Mucosa of stomach (tissue), 1 donor: ENCODE measurements at regions not wholly inside any gene's neighbourhood (a gene's known extent, or its start where the extent isn't known, plus 50 kb on each side); places are given as distances from the start of the nearest gene placed in this dataset.

Source experiments
- H3K27me3 ChIP-seq: one replicate; pipeline ENCODE4 v1.7.0; 2013; ENCODE audit warnings: mild to moderate bottlenecking, low read length; ENCODE audit not compliant: control insufficient read depth, insufficient read depth
- H3K36me3 ChIP-seq: one replicate; pipeline ENCODE4 v1.7.0; 2013; ENCODE audit warnings: low read length; ENCODE audit not compliant: control insufficient read depth, insufficient read depth
- H3K4me1 ChIP-seq: one replicate; pipeline ENCODE4 v1.7.0; 2013; ENCODE audit warnings: mild to moderate bottlenecking, low read length; ENCODE audit not compliant: control insufficient read depth, insufficient read depth
- H3K4me3 ChIP-seq: one replicate; pipeline ENCODE4 v1.7.0; 2013; ENCODE audit warnings: low read length
- H3K9ac ChIP-seq: one replicate; pipeline ENCODE4 v1.7.0; 2013; ENCODE audit warnings: mild to moderate bottlenecking, low read length, moderate library complexity
- H3K9me3 ChIP-seq: one replicate; pipeline ENCODE4 v1.7.0; 2013; ENCODE audit warnings: mild to moderate bottlenecking, low read length, moderate library complexity; ENCODE audit not compliant: control insufficient read depth
- donor health status: Pancreatic carcinoma.

- Histone ChIP-seq H3K36me3 (no peaks in the 10 kb centered on the region), H3K4me1 (no peaks in the 10 kb centered on the region), H3K9ac (no peak overlapping the region), H3K4me3 (no peak overlapping the region), H3K9me3 (no peaks in the 10 kb centered on the region), H3K27me3 (no peaks in the 10 kb centered on the region)
Measured at GRCh38 chr2:162945785-162946184, 107.2 kb upstream of the KCNH7 start.

- Histone ChIP-seq H3K27me3 (no peaks in the 10 kb centered on the region), H3K9me3 (no peaks in the 10 kb centered on the region), H3K36me3 (no peaks in the 10 kb centered on the region), H3K4me3 (no peak overlapping the region), H3K9ac (no peak overlapping the region), H3K4me1 (no peaks in the 10 kb centered on the region)
Measured at GRCh38 chr2:162938387-162938786, 99.8 kb upstream of the KCNH7 start.

GRCh38 chr2:162934191-162934590 is 95.6 kb upstream of the KCNH7 start:
- no peaks in the 10 kb centered on the region for H3K27me3 ChIP-seq
- no peak overlapping the region for H3K4me3 ChIP-seq
- H3K9me3 ChIP-seq: no peaks in the 10 kb centered on the region
- H3K4me1 ChIP-seq: no peaks in the 10 kb centered on the region
- no peaks in the 10 kb centered on the region for H3K36me3 ChIP-seq
- H3K9ac ChIP-seq: no peak overlapping the region

GRCh38 chr2:162932416-162932815 is 93.8 kb upstream of the KCNH7 start:
- no peak overlapping the region for H3K4me3 ChIP-seq
- no peaks in the 10 kb centered on the region for H3K27me3 ChIP-seq
- H3K9ac ChIP-seq: no peak overlapping the region
- no peaks in the 10 kb centered on the region for H3K4me1 ChIP-seq
- H3K36me3 ChIP-seq: no peaks in the 10 kb centered on the region
- H3K9me3 ChIP-seq: no peaks in the 10 kb centered on the region

GRCh38 chr2:162929571-162929970 is 91.0 kb upstream of the KCNH7 start:
- H3K9me3 ChIP-seq: no peaks in the 10 kb centered on the region
- no peaks in the 10 kb centered on the region for H3K27me3 ChIP-seq
- no peaks in the 10 kb centered on the region for H3K36me3 ChIP-seq
- H3K4me3 ChIP-seq: no peak overlapping the region
- H3K4me1 ChIP-seq: no peaks in the 10 kb centered on the region
- H3K9ac ChIP-seq: no peak overlapping the region

GRCh38 chr2:162928356-162928755 is 89.8 kb upstream of the KCNH7 start:
- no peaks in the 10 kb centered on the region for H3K9me3 ChIP-seq
- H3K36me3 ChIP-seq: no peaks in the 10 kb centered on the region
- H3K9ac ChIP-seq: no peak overlapping the region
- no peaks in the 10 kb centered on the region for H3K4me1 ChIP-seq
- no peak overlapping the region for H3K4me3 ChIP-seq
- no peaks in the 10 kb centered on the region for H3K27me3 ChIP-seq

- Histone ChIP-seq H3K36me3 (no peaks in the 10 kb centered on the region), H3K27me3 (no peaks in the 10 kb centered on the region), H3K9ac (no peak overlapping the region), H3K9me3 (no peaks in the 10 kb centered on the region), H3K4me3 (no peak overlapping the region), H3K4me1 (no peaks in the 10 kb centered on the region)
Measured at GRCh38 chr2:162926907-162927306, 88.3 kb upstream of the KCNH7 start.

GRCh38 chr2:162926501-162926900 is 87.9 kb upstream of the KCNH7 start:
- no peaks in the 10 kb centered on the region for H3K4me1 ChIP-seq
- no peaks in the 10 kb centered on the region for H3K27me3 ChIP-seq
- H3K36me3 ChIP-seq: no peaks in the 10 kb centered on the region
- H3K4me3 ChIP-seq: no peak overlapping the region
- H3K9me3 ChIP-seq: no peaks in the 10 kb centered on the region
- no peak overlapping the region for H3K9ac ChIP-seq

- Histone ChIP-seq H3K9ac (no peak overlapping the region), H3K27me3 (no peaks in the 10 kb centered on the region), H3K4me1 (no peaks in the 10 kb centered on the region), H3K9me3 (no peaks in the 10 kb centered on the region), H3K36me3 (no peaks in the 10 kb centered on the region), H3K4me3 (no peak overlapping the region)
Measured at GRCh38 chr2:162925595-162925994, 87.0 kb upstream of the KCNH7 start.

GRCh38 chr2:162919111-162919510 is 80.5 kb upstream of the KCNH7 start:
- H3K4me3 ChIP-seq: no peak overlapping the region
- no peaks in the 10 kb centered on the region for H3K27me3 ChIP-seq
- no peak overlapping the region for H3K9ac ChIP-seq
- H3K9me3 ChIP-seq: no peaks in the 10 kb centered on the region
- H3K36me3 ChIP-seq: no peaks in the 10 kb centered on the region
- H3K4me1 ChIP-seq: no peaks in the 10 kb centered on the region

GRCh38 chr2:162917626-162918025 is 79.1 kb upstream of the KCNH7 start:
- Histone ChIP-seq H3K9ac (no peak overlapping the region), H3K9me3 (no peaks in the 10 kb centered on the region), H3K27me3 (no peaks in the 10 kb centered on the region), H3K4me1 (no peaks in the 10 kb centered on the region), H3K36me3 (no peaks in the 10 kb centered on the region), H3K4me3 (no peak overlapping the region)

- H3K9me3 ChIP-seq: no peaks in the 10 kb centered on the region
- H3K9ac ChIP-seq: no peak overlapping the region
- no peaks in the 10 kb centered on the region for H3K27me3 ChIP-seq
- H3K36me3 ChIP-seq: no peaks in the 10 kb centered on the region
- H3K4me3 ChIP-seq: no peak overlapping the region
- no peaks in the 10 kb centered on the region for H3K4me1 ChIP-seq
Measured at GRCh38 chr2:162916286-162916801, 77.8 kb upstream of the KCNH7 start.

GRCh38 chr2:162915858-162916257 is 77.3 kb upstream of the KCNH7 start:
- H3K9ac ChIP-seq: no peak overlapping the region
- no peaks in the 10 kb centered on the region for H3K4me1 ChIP-seq
- H3K9me3 ChIP-seq: no peaks in the 10 kb centered on the region
- no peaks in the 10 kb centered on the region for H3K27me3 ChIP-seq
- no peak overlapping the region for H3K4me3 ChIP-seq
- no peaks in the 10 kb centered on the region for H3K36me3 ChIP-seq
